AG08396 (cell line): ENCODE measurements at regions not wholly inside any gene's neighbourhood (a gene's known extent, or its start where the extent isn't known, plus 50 kb on each side); places are given as distances from the start of the nearest gene placed in this dataset.

ENCODE experiments used
- DNase-seq: peaks from one replicate; pipeline ENCODE4 v3.0.0; 2012; ENCODE audit warnings: low spot score, mixed read lengths

GRCh38 chr18:37649930-37650329 is 84.3 kb upstream of the CELF4 start:
- no peak for DNase-seq

- no peak for DNase-seq
These were observed 83.8 kb upstream of the CELF4 start for GRCh38 chr18:37649416-37649815.

GRCh38 chr18:37641573-37641972 is 76.0 kb upstream of the CELF4 start:
- no peak for DNase-seq

- DNase-seq: no peak
These were observed 74.9 kb upstream of the CELF4 start for GRCh38 chr18:37640504-37640903.

GRCh38 chr18:37639846-37640245 is 74.2 kb upstream of the CELF4 start:
- no peak for DNase-seq

- no peak for DNase-seq
These were observed 71.9 kb upstream of the CELF4 start for GRCh38 chr18:37637478-37637850.

GRCh38 chr18:37636831-37637477 is 71.4 kb upstream of the CELF4 start:
- no peak for DNase-seq

GRCh38 chr18:37634516-37634915 is 68.9 kb upstream of the CELF4 start:
- no peak for DNase-seq

- no peak for DNase-seq
These were observed 65.8 kb upstream of the CELF4 start for GRCh38 chr18:37631422-37631821.

GRCh38 chr18:37630334-37630733 is 64.7 kb upstream of the CELF4 start:
- no peak for DNase-seq

GRCh38 chr18:37628470-37629220 is 63.0 kb upstream of the CELF4 start:
- DNase-seq: no peak

GRCh38 chr18:37624318-37624717 is 58.7 kb upstream of the CELF4 start:
- DNase-seq: no peak

GRCh38 chr18:37619964-37620363 is 54.4 kb upstream of the CELF4 start:
- DNase-seq: no peak

GRCh38 chr18:37617623-37618022 is 52.0 kb upstream of the CELF4 start:
- no peak for DNase-seq
